Activated CD8-positive, alpha-beta memory T cell treated with anti-CD3 and anti-CD28 coated beads for 36 hours (primary cell): ENCODE measurements at regions not wholly inside any gene's neighbourhood (a gene's known extent, or its start where the extent isn't known, plus 50 kb on each side); places are given as distances from the start of the nearest gene placed in this dataset.

Experiments
- CTCF ChIA-PET: fragments of 350-600 bp; sonication (Branson Sonifier 250); formaldehyde crosslinking; loops from one replicate; lab custom pipeline; 2021; ENCODE audit warnings: antibody characterized with exemption; lab: Charles Lee
- POLR2A ChIA-PET: fragments of 350-600 bp; sonication (Branson Sonifier 250); formaldehyde crosslinking; loops from one replicate; lab custom pipeline; 2021; ENCODE audit warnings: antibody characterized with exemption; lab: Charles Lee

- POLR2A ChIA-PET = no interaction called here
- CTCF ChIA-PET = no interaction called here
Observed at GRCh38 chr3:54032598-54032997, 89.8 kb upstream of the CACNA2D3 start.

DNA sequence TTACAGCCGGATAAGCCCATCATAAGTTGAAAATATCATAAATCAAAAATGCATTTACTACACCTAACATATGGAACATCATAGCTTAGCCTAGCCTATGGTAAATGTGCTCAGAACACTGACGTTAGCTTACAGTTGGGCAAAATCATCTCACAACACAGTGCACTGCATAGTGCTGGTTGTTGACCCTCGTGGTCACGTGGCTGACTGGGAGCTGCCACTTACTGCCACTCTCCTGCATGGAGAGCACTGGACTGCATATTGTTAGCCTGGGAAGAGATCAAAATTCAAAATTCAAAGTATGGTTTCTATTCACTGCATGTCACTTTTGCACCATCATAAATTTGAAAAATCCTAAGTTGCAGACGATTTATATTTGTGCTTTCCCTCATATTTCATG, 94.0 kb upstream of the CACNA2D3 start:
- ChIA-PET CTCF (no interaction called here), POLR2A (no interaction called here)

- CTCF ChIA-PET = no interaction called here
- POLR2A ChIA-PET = no interaction called here
Observed at GRCh38 chr3:54026543-54026942, 95.8 kb upstream of the CACNA2D3 start.

DNA sequence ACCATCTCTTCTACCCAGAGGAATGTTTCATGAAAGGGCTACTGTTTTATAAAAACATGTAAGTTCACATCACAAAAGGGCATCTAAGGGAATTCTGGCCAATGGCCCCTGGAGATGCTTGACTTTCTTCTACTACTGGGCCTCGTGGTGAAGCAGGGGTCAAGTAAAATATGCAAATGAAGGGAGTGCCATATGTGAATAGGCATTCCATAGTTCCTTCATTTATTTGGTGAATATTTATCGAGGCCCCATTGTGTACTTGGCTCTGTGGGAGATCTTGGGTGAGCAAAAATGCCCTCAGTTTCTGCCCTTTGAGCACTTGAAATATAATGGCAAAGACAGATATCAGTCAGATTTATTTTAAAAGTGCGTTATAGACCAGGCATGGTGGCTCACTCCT, 101.3 kb upstream of the CACNA2D3 start:
- CTCF ChIA-PET = no interaction called here
- POLR2A ChIA-PET = no interaction called here

GRCh38 chr3:54020436-54020835, 101.9 kb upstream of the CACNA2D3 start:
- CTCF ChIA-PET = no interaction called here
- POLR2A ChIA-PET = no interaction called here

GRCh38 chr3:54014067-54014466, 108.3 kb upstream of the CACNA2D3 start:
- ChIA-PET CTCF (no interaction called here), POLR2A (no interaction called here)

- ChIA-PET CTCF (no interaction called here), POLR2A (no interaction called here)
Observed at GRCh38 chr3:54008744-54009143, 113.6 kb upstream of the CACNA2D3 start.

DNA sequence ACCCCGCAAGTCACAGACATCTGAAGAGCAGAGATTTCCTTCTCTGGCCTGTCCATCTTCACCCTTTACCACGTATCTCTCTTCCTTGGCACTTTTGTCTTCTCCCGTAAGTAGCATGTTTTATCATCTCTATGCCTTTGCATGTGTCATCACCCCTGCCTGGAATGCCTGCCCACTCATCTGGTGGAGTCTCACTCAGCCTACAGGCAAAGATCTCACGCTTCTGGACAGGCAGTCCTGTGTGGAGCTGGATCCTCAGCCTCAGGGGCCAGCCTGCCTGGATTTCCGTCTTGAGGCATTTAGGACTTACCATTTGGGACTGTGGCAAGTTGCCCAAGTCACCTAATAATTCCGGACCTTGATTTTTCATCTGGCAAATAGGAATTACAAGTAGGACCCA, 114.3 kb upstream of the CACNA2D3 start:
- CTCF ChIA-PET = no interaction called here

DNA sequence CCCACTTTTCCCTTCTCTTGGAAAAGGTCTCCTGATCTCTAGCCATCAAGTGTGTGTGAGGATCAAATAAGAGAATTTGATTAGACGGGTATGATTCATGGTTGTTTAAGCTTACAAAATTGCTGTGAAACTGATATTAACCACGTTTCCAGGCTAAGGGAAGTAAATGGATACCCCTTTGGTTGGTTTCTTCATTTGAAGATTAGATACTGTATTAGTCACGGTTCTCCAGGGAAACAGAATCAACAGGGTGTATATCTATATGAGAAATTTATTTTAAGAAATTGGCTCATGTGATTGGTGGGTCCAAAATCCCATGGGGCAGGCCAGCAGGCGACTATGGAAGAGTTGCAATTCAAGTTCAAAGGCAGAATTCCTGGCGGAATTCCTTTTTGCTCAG, 112.7 kb upstream of the SELENOK start:
- POLR2A ChIA-PET = no interaction called here

More for the DNA sequence above, 114.3 kb upstream of the CACNA2D3 start:
- POLR2A ChIA-PET = no interaction called here

DNA sequence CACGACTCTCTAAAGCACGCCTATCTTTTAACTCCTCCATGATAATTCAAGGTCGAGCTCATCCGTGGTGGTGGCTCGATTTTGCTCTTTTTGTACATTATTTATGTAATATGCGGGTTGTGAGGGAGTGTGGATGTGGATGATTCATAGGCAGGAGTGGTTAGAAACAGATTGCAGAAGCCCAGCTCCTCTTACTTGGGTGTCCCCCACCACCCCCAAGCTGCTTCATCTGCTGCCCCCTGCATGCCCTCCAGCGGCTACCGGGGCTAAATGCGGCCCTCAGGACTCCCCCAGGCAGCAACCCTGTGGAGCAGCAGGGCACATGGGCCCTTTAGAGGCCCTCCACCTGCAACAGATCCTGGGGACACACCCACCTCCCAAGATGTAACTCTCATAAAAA, 111.5 kb upstream of the SELENOK start:
- POLR2A ChIA-PET = no interaction called here
- CTCF ChIA-PET = interaction anchor here (0.5 kb wide), 1 partner anchor 41 kb away, joined by 3 read pairs; no protein-coding TSS in a partner anchor

More for the DNA sequence above, 112.7 kb upstream of the SELENOK start:
- CTCF ChIA-PET = no interaction called here

GRCh38 chr3:53999725-54000124, 108.1 kb upstream of the SELENOK start:
- POLR2A ChIA-PET = no interaction called here
- CTCF ChIA-PET = no interaction called here

- ChIA-PET CTCF (no interaction called here), POLR2A (no interaction called here)
Observed at GRCh38 chr3:53998980-53999379, 107.3 kb upstream of the SELENOK start.

DNA sequence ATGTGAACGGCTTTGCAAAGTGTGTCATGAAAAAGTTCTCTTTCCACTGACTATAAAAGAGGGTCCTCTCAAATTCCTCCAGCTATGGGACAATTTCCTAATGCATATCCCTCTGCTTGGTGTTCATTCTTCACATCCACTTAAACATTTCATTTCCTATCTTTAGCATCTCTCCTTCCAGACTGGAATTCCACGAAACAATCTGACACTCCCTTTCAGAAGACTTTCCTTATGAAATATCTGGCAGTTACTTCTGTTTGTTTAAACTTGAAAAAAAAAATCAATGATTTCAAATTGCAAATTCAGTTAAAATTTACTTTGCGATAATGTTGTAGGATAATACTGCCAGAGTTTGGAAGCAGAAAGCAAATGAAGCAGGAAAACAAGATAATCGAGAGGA, 105.8 kb upstream of the SELENOK start:
- CTCF ChIA-PET = no interaction called here
- POLR2A ChIA-PET = no interaction called here

- ChIA-PET POLR2A (no interaction called here), CTCF (no interaction called here)
Observed at GRCh38 chr3:53996141-53996874, 104.6 kb upstream of the SELENOK start.

- POLR2A ChIA-PET = no interaction called here
Observed at GRCh38 chr3:53994986-53995603, 103.4 kb upstream of the SELENOK start.

GRCh38 chr3:53991240-53991639, 99.6 kb upstream of the SELENOK start:
- ChIA-PET POLR2A (no interaction called here), CTCF (no interaction called here)

More at GRCh38 chr3:53994986-53995603, 103.4 kb upstream of the SELENOK start:
- CTCF ChIA-PET = no interaction called here

DNA sequence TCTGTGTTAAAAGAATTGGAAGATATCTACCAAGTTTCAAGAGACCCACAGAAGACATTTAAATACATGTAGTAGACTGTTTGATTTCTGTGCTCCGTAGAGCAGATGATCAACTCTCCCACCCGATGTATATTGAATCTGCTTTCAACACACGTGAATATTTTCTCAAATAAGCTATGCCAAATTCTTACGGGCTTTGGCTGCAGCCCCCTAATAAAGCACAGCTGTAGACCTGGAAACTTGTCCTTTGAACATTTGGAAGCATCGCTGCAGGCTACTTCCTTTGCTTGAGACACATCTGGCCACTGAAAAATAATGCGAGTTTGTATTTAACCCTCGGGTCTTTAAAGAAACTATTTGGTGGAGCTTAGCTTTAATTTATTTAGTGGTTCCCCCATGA, 98.3 kb upstream of the SELENOK start:
- ChIA-PET CTCF (no interaction called here), POLR2A (no interaction called here)

- POLR2A ChIA-PET = no interaction called here
- CTCF ChIA-PET = no interaction called here
Observed at GRCh38 chr3:53989451-53989850, 97.8 kb upstream of the SELENOK start.

DNA sequence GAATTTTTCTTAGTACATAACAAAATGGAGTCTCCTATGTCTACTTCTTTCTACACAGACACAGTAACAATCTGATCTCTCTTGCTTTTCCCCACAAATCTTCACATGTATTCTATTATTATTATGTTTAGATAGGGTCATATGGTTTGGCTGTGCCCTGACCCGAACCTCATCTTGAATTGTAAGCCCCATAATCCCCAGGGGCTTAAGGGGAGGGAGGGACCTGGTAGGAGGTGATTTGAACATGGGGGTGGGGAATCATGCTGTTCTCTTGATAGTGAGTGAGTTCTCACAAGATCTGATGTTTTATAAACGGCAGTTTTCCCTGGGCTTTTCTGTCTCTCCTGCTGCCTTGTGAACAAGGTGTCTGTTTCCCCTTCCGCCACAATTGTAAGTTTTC, 86.7 kb upstream of the SELENOK start:
- POLR2A ChIA-PET = no interaction called here
- CTCF ChIA-PET = no interaction called here

DNA sequence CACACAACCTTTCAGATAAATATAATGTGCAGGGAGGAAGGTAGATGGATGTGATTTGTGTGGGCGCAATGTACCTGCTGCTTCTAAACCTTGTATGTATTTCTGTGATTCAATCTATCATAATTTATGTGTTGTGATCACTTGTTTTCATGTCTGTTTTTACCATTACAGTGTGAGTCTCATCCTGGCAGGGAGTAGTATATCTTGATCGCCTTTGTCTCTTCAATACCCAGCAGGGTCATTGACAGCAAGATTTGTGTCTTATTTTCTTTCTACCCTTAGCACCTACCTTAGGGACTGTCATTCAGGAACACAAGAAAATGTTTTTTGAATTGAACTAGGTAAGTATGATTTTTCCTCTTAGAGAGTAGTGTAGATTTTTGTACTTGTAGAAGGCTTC, 83.7 kb upstream of the SELENOK start:
- ChIA-PET POLR2A (no interaction called here), CTCF (no interaction called here)

GRCh38 chr3:53974324-53974723, 82.7 kb upstream of the SELENOK start:
- CTCF ChIA-PET = no interaction called here
- POLR2A ChIA-PET = no interaction called here
